HG03108 (cell line): ENCODE measurements at regions not wholly inside any gene's neighbourhood (a gene's known extent, or its start where the extent isn't known, plus 50 kb on each side); places are given as distances from the start of the nearest gene placed in this dataset.
"Not testable (repeated sequence)": the region's sequence is repeated elsewhere in the genome, so short reads cannot be mapped to it uniquely, and the experiment has no call there.

ENCODE experiments used
- ATAC-seq: cut with Tn5 transposase; IDR thresholded peaks from one replicate; pipeline ENCODE4 v1.9.1; 2021; ENCODE audit warnings: moderate library complexity; ENCODE audit not compliant: unreplicated experiment

DNA sequence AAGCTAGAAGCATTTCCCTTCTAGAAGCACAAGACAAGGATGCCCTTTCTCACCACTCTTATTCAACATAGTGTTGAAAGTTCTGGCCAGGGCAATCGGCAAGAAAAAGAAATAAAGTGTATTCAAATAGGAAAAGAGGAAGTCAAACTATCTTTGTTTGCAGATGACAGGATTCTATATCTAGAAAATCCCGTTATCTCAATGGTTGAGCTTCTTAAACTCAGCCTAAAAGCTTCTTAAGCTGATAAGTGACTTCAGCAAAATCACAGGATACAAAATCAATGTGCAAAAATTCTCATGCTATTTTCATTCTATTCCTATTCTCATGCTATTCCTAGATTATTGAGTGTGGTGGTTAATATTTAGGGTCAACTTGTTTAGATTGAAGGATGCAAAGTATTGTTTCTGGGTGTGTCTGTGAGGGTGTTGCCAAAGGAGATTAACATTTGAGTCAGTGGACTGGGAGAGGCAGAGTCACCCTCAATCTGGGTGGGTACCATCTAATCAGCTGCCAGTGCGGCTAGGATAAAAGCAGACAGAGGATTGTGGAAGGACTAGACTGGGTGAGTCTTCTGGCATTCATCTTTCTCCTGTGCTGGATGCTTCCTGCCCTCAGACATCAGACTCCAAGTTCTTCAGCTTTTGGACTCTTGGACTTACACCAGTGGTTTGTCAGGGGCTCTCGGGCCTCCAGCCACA, 111.9 kb downstream of the LSMEM1 start:
- ATAC-seq = not testable (repeated sequence)

DNA sequence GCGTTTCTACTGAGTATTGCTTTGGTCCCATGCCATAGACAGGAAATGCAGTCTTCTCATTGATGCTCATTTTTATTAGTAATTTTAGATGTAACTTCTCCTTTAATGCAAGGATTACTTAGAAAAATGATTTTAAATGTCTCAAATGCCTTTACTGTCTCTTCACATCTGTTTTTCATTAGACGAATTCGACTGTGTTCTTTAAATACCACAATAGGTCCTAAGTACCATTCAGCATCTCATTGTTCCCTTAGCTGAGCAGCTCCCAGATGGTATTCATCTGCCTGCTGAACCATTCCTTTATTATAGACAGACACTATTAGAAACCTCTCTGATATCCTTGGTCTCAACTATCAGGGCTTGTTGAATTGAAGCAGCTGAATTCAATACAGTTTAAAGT, 113.6 kb downstream of the LSMEM1 start:
- no peak for ATAC-seq

DNA sequence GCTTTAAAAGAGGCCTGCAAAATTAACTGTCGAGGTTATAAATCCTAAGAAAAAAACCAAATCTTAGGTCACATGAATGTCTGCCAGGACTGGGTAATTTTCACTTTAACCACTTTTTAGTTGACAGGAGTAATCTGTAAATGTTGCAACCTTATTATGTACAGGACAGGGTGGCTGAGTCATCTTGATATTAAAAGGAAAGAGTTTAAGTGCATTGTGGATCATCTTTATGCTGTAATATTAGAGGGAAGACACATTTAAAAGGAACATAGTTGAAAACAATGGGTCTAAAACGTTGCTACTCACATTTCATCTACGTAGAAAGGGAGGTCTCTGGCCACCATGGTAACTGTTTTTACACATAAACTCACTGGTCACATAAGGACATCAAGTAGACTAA, 115.5 kb downstream of the LSMEM1 start:
- ATAC-seq = no peak

DNA sequence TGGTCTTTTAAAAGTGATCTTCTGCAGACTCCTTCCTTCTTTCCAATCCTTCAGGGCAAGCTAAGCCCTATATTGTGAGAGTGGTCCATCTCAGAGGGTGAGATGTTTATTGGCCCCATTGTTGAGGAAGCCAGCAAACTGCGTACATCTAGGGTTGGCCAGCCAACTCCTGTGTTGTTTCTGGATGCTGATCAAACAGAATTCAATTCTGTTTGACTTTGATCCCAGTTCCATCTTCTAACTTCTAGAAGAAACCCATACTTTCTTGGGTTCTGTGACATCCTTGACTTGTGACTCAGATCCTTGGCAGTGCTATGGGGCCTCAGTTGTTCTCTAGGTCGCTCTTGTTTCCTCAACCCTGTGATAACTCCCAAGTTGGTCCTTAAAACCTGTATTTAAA, 116.2 kb downstream of the LSMEM1 start:
- no peak for ATAC-seq

DNA sequence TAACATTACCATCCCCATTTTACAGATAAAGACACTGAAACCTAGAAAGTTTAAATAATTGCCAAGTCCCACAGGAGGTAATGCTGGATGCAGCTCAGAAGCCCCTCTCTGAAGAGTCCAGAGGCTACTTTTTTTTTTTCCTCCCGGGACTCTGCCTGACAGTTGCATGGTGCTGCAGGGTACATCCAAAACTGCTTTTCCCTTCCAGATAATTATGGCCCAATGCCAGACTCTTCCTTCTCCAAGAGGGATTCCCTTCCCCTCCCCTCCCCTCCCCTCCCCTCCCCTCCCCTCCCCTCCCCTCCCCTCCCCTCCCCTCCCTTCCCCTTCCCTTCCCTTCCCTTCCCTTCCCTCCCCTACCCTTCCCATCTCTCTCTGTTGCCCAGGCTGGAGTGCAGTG, 122.9 kb downstream of the LSMEM1 start:
- ATAC-seq = no peak

DNA sequence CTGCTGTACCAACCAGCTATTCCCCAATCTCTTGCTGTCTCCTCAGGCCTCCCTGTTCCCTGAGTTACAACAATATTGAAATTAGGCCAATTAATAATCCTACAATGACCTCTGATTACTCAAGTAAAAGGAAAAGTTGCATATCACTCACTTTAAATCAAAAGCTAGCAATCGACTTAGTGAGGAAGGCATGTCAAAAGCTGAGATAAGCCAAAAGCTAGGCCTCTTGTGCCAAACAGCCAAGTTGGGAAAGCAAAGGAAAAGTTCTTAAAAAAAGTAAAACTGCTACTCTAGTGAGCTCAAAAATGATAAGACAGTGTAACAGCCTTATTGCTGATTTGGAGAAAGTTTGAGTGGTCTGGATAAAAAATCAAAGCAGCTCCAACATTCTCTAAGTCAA, 129.8 kb downstream of the LSMEM1 start:
- ATAC-seq = no peak

DNA sequence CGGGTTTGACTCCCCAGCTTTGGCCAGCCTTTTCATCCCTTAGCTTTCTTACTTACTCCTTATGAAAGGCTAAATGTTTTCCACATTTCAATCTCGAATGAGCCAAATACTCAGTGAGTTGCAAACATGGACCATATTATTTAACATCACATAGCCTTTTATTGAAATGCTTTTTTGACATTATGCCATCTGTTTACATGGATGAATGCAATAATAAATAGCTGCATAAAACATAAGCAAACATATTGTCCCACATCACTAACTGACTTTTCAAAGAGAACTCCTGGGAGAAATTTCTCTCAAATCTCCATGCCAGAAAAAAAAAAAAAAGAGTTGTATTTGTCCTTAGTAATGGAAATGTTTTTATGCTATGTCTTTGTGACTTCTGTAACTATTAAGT, 134.9 kb downstream of the LSMEM1 start:
- no peak for ATAC-seq

DNA sequence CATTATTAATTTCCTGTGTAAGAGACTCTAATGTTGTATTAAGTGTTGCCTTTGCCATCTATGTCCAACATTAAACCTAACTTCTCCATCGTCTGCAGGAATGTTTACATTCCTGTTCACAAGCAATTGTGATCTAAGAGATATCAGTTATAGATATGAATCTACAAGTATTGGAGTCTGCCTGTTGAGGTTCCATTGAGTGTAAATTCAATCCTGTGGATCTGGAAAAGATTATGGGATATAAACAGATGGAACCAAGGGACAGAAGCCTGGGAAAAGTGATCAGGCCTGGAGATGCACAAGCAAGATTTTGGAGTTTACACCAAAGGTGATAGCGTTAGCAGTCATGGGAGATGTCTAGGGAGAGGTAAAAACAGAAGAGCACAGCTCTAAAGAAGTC, 135.5 kb downstream of the LSMEM1 start:
- no peak for ATAC-seq

DNA sequence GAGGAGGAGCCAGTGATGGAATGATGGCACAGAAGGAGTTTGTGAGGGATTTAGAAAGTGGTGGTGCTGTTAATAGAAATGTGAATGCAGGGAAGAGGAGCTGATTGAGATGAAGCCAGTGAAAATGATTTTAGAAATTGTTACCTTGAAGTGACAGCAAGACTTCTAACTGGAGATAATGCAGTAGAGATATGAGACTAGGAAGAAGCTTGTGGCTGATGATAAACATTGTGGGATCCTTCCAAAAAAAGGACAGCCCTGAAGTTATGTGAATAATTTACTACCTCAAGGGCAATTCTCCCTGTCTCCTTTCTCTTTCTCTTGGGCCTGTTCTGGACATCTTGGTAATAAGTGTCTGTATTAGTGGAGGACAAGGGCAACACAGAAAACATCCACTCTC, 138.6 kb downstream of the LSMEM1 start:
- no peak for ATAC-seq

DNA sequence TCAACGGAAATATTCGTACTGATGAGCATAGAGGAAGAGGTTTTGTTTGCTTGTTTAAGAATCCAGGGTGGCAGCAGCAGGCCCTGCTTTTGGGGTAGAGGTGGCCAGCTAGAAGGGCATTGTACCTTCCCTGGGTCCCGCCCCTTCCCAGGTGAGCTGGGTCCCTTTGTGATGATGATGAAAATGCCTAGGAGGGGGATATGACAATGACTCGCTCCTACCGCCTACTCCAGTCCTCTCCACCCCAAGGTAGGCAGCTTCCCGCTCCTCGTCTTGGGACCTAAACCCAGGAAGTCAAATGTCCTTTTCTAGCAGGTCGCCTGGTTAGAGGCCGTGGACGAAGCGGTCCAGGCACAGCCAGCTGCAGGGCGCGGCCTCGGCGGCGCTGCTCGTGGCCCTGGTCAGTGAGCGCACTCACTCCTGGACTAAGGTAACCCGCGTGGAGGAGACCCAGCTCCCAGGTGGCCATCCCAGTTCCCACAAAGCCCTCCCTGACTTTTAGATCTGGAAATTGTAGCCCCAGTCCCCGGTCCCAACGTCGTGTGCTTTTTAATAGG, 141.4 kb downstream of the LSMEM1 start:
- ATAC-seq = no peak

DNA sequence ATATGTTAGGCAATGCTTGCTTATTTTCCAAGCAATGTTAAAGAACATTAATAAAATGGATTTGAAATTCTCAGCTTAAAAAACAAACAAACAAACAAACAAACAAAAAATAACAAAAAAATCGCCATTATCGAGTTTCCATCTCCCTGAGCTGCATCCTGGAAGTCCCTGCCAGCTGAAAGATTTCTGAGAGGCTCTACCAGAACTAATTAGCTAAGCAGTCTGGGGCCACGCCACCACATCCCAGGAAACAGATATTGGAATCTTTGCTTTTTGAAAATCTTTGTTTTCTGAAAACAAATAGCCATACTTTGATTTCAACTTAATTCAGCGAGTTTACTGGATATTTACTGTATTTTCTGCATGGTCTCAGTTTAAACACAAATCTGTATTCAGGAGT, 143.6 kb downstream of the LSMEM1 start:
- no peak for ATAC-seq

DNA sequence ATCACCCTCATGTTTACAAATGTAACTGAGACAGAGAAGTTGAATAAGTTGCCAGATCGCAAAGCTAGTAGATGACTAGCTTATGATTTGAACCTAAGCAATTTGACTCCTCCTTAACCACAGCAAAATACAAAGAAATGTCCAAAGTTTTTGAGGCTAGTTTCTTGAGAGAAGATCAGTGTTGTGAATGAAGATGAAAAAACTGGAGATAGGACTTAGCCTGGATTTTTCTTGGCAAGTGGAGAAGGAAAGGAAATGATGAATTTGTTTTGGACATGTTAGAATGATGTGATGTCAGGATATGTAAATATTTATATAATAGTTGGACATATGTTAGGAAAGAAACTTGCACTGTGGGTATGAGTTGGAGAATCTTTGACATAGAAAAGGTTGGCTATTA, 149.8 kb downstream of the LSMEM1 start:
- ATAC-seq = no peak

DNA sequence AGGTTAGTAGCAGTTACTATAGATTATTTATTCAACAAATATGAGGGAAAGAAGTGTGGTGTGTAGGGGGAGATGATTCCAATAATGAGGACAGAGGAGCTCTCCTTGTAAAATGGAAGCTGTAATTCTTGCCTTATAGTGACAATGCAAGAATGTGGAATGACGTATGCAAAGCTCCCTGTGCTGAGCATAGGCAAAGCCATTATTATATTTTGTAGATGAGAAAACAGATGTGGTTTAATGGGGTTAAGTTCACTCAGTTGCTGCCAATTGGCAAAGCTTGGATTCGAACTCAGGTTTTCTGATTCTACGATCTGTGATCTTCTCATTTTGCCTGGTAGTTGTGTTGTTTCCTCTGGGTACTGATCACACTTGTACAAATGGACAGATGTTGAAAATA, 153.3 kb downstream of the LSMEM1 start:
- no peak for ATAC-seq

DNA sequence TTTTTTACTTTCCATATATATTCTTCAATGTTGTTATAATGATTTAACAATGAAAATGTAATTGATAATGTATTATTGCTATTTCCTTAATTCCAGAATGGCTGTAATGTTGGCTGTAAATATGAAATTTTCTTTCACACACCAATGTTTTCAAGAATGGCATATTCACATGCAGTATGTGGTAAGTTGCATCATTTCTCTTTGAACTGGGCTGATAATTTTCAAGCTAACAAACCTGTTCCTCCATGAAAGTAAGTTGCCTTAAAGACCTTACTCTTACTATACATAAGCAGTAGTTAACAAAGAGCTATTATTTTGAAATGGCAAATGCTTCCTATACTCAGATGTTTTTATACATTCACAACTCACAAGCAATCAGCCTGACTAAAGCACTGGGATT, 154.5 kb downstream of the TMEM168 start:
- ATAC-seq = no peak

DNA sequence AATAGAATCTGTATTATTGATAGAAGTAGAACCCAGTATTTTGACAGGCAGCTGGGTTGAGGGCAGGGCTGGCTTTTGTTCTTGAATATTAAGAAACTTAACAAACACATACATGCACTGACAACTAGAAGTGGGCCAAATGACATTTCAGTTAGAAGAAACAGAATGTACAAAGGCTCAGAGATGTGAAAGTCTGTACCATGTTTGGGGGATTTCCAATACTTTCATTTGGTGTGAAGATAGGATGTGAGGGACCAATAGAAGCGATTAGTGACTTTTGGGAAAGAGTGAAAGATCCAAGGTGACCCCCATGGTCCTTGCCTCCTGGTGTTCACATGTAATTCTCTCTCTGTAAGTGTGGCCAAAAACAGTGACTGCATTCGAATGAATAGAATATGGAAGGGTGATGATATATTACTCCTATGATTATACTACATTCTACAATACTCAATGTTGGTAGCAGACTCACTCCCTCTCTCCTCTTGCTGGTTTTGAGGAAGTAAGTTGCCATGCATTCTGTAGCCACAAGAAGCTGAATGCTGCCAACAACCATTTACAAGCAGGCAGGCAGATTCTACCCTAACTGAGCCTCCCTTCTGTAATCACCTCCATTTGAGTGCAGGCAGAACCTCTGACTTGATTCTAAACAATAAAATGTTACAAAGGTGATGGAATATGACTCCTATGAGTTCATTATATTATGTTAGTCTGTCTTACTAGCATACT, 151.4 kb downstream of the TMEM168 start:
- ATAC-seq = no peak

DNA sequence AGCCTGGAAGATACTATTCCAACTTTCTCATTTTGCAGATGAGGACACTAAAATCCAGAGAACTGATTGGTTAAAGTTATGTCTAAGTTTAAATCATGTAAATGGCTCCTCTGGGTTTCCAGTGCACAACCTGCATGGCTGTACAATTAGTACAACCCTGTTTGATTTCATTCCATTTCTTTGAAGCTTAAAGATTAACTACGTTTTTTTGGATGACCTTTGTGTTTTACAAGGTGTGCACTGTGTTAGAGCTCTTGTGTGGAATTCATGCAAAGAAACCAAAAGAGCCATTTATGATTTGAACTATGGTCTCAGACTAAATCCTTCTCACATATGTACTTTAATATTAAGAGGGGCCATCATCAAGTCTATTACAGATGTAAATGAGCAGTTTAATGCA, 149.5 kb downstream of the TMEM168 start:
- ATAC-seq = no peak

DNA sequence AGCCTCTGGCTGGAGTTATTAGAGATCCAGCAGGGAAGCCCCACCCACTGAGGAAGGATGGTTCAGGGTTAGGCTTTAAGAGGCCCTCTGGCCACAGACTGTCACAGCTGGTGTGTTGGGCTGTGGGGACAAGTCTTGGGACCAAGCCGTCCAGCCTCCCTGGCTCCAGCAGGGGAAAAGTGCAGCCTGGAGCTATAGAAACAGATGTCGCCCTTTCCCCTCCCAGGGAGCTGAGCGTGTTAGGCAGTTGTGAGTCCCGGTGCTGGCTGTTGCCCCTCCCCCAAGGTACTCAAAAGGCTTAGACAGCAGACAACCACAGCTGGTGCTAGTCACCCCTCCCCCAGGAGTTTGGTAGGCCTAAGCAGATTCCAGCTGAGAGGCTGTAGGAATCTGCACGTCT, 143.4 kb downstream of the TMEM168 start:
- no peak for ATAC-seq

DNA sequence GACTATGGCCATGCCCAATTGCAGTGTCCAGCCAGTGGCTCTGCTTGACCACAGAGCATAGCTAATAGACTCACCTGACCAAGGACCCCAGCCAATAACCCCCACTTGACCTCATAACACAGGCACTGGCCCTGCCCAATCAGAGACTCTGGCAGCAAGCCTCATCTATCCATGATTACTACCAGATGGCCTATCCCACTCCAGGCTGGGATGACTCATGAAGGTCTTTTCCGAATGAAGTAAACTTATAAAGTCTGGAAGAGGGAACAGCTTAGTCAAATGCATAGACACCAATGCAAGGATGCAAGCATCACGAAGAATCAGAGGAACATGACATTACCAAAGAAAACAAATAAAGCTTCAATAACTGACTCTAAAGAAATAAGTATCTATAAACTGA, 141.4 kb downstream of the TMEM168 start:
- no peak for ATAC-seq

DNA sequence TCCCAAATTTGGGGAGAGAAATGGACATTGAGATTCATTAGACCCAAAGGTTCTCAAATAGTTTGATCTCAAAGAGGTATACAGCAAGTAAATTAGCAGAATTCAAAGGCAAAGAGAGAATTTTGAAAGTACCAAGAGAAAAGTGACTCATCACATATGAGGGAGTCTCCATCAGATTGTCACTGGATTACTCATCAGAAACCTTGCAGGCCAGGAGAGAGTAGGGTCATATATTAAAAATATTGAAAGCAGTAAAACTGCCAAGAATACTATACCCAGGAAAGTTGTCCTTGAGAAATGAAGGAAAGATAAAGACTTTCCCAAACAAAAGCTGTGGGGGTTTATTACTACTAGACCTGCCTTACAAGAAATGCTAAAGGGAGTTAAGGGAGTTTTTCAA, 140.6 kb downstream of the TMEM168 start:
- ATAC-seq = no peak

DNA sequence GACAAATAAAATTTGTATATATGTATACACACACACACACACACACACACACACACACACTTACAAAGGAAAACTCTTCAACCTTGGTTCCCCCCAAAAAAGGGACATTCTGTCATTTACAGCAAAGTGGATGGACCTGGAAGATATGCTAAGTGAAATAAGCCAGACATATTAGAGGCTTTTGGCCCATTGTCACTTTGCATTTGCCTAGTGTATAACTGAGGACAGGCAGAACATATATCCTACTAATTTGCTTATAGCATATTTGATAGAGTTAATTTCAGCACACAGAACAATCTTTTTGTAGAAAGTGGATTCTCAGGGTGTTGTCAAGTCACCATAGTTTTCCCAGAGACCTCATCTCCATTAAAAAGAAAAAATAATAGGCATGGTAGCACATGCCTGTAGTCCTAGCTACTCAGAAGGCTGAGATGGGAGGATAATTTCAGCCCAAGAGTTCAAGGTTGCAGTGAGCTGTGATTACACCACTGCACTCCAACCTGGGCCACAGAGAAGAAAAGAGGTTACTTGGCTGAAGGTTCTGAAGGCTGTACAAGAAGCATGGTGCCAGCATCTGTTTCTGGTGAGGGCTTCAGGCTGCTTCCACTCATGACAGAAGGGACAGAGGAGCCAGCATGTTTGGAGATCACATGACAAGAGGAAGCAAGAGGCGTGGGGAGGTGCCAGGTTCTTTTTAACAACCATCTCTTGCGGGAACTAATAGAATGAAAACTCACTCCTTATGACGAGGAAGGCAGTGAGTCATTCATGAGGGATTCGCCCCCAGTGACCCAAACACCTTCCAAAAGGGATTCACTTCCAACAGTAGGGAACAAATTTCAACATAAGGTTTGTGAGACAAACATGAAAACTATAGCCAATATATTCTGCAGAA, 135.6 kb downstream of the TMEM168 start:
- no peak for ATAC-seq

DNA sequence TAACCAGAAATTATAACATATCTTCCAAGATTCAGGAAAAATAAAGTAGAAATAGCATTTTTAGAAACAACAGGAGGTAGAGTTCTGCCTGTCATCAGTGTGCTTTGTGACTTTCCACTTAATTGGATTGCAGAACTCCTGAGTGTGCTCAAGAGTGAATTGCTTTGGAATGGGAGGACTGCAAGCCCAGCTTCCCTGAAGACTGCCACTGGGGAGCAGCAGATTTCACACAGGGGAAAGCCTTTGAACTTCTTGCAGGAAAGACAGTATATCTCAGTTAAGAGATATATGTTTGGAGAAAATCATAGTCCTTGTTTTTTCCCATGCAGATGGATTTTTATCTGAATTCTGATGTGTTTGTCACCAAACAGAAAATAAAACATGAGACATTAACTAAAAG, 124.5 kb downstream of the TMEM168 start:
- ATAC-seq = no peak

DNA sequence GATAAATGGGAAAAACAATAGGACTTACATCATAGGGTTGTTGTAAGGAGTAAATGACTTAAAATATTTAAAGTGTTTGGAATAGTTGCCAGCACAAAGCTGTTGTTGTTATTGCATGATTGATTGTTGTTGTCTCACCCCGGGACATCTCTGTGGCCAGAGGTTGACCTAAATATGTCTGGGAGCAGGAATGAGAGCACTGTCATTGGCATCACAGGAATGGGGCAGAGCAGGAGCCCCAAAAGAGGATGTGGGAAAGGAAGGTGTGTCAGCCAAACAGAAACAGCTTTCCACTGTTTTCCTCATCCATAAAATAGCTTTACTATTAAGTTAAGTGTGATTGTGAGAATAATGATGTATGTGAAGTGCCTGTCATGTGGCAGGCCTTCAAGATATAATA, 121.6 kb downstream of the TMEM168 start:
- ATAC-seq = no peak
